ENCODE measurements at regions not wholly inside any gene's neighbourhood (a gene's known extent, or its start where the extent isn't known, plus 50 kb on each side); places are given as distances from the start of the nearest gene placed in this dataset.

GRCh38 chr7:1321411-1322239 is 89.0 kb downstream of the UNCX start:
- no peak for DNase-seq (ENCODE audit: low spot score)

GRCh38 chr7:1322240-1323110 is 89.8 kb downstream of the UNCX start:
- DNase-seq (ENCODE audit: low spot score): no peak

- no peak for DNase-seq (ENCODE audit: low spot score)
Observed at GRCh38 chr7:1323178-1324027, 90.7 kb downstream of the UNCX start.

GRCh38 chr7:1324028-1324900 is 91.6 kb downstream of the UNCX start:
- no peak for DNase-seq (ENCODE audit: low spot score)

GRCh38 chr7:1325246-1325645 is 92.6 kb downstream of the UNCX start:
- no peak for DNase-seq (ENCODE audit: low spot score)

GRCh38 chr7:1325646-1326510 is 93.2 kb downstream of the UNCX start:
- no peak for DNase-seq (ENCODE audit: low spot score)

- no peak for DNase-seq (ENCODE audit: low spot score)
Observed at GRCh38 chr7:1326511-1326785, 93.8 kb downstream of the UNCX start.

GRCh38 chr7:1329261-1329660 is 96.6 kb downstream of the UNCX start:
- DNase-seq (ENCODE audit: low spot score): no peak

- no peak for DNase-seq (ENCODE audit: low spot score)
Observed at GRCh38 chr7:1329966-1330800, 97.5 kb downstream of the UNCX start.

GRCh38 chr7:1330801-1331425 is 98.2 kb downstream of the UNCX start:
- DNase-seq (ENCODE audit: low spot score): no peak

- DNase-seq (ENCODE audit: low spot score): no peak
Observed at GRCh38 chr7:1331561-1332467, 99.1 kb downstream of the UNCX start.

- DNase-seq (ENCODE audit: low spot score): no peak
Observed at GRCh38 chr7:1336509-1336908, 103.8 kb downstream of the UNCX start.

- no peak for DNase-seq (ENCODE audit: low spot score)
Observed at GRCh38 chr7:1339611-1340010, 106.9 kb downstream of the UNCX start.

- no peak for DNase-seq (ENCODE audit: low spot score)
Observed at GRCh38 chr7:1340031-1340430, 107.4 kb downstream of the UNCX start.

- no peak for DNase-seq (ENCODE audit: low spot score)
Observed at GRCh38 chr7:1340461-1341360, 108.0 kb downstream of the UNCX start.

GRCh38 chr7:1341361-1342089 is 108.9 kb downstream of the UNCX start:
- no peak for DNase-seq (ENCODE audit: low spot score)

Data from hematopoietic multipotent progenitor cell treated with erythropoietin and hydrocortisone succinate and interleukin-3 and kit ligand, for 15 days (in vitro differentiated cells).